Esophagus squamous epithelium (tissue), 4 donors: ENCODE measurements at regions not wholly inside any gene's neighbourhood (a gene's known extent, or its start where the extent isn't known, plus 50 kb on each side); places are given as distances from the start of the nearest gene placed in this dataset.

ENCODE experiments used
- CTCF ChIP-seq, 6 experiments: fragments of 450-650 bp in 4 of 6; fragments of 200-600 bp in 2 of 6; sonication (generic) in 2 of 6; IDR thresholded peaks; one replicate each; pipeline ENCODE4 v1.5.1; 2016 to 2019; ENCODE audit warnings: antibody characterized with exemption in 6 of 6, mild to moderate bottlenecking in 4 of 6, moderate library complexity in 4 of 6
- POLR2A ChIP-seq, 4 donors: fragments of 450-650 bp; IDR thresholded peaks; one replicate each; pipeline ENCODE4 v1.6.1; 2017; ENCODE audit warnings: antibody characterized with exemption in 4 of 4, mild to moderate bottlenecking in 4 of 4, moderate library complexity in 3 of 4

DNA sequence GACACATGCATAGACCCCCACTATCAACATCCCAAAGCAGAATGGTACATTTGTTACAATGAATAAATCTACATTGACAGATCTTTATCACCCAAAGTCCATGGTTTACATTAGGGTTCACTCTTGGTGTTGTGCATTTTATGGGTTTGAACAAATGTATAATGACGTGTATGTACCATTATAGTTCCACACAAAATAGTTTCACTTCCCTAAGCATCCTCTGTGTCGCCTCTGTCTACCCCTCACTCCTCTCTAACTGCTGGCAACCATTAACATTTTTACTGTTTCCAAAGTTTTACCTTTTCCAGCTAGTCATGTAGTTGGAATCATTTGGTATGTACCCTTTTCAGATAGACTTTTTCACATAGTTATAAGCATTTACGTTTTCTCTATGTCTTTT is 69.5 kb upstream of the LMO3 start:
- TF ChIP-seq CTCF (IDR thresholded peaks at IDR 0.05) (no peak), POLR2A (IDR thresholded peaks at IDR 0.05) (no peak)
